ENCODE measurements at regions not wholly inside any gene's neighbourhood (a gene's known extent, or its start where the extent isn't known, plus 50 kb on each side); places are given as distances from the start of the nearest gene placed in this dataset.

DNA sequence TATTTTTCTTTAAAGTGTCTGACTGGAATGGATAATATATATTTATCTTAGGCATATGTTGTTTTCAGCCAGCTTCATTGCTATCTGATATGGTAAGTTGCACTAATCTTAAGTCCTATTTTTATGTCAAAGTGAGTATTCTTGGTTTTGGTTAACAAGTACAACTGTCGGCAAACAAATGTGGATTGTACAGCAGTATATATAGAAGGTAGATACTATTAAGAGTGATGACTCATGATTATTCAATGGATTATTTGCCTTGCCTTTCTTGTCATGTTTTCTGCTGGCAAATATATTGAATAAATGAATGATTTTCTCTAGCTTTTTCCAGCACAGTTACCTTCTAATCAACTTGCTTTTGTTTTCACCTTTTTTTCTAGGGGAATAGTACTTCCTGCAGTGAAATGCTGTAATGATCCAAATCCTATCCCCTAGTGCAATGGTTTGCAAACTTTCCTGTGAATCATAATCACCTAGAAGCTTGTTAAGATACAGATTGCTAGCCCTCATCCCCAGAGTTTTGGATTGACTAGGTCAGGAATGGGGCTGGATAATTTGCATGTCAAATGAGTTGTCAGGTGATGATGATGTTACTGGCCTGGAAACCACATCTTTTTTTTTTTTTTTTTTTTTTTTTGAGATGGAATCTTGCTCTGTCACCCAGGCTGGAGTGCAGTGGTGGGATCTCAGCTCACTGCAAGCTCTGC lies 60.8 kb upstream of the ARRDC3 start:
- TF ChIP-seq, protein P1, sequence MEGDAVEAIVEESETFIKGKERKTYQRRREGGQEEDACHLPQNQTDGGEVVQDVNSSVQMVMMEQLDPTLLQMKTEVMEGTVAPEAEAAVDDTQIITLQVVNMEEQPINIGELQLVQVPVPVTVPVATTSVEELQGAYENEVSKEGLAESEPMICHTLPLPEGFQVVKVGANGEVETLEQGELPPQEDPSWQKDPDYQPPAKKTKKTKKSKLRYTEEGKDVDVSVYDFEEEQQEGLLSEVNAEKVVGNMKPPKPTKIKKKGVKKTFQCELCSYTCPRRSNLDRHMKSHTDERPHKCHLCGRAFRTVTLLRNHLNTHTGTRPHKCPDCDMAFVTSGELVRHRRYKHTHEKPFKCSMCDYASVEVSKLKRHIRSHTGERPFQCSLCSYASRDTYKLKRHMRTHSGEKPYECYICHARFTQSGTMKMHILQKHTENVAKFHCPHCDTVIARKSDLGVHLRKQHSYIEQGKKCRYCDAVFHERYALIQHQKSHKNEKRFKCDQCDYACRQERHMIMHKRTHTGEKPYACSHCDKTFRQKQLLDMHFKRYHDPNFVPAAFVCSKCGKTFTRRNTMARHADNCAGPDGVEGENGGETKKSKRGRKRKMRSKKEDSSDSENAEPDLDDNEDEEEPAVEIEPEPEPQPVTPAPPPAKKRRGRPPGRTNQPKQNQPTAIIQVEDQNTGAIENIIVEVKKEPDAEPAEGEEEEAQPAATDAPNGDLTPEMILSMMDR (IDR thresholded peaks at IDR 0.05), result no peak
- TF ChIP-seq POLR2A (IDR thresholded peaks at IDR 0.05), result no peak

Measured in thyroid gland (tissue), 4 donors.